ENCODE measurements at regions not wholly inside any gene's neighbourhood (a gene's known extent, or its start where the extent isn't known, plus 50 kb on each side); places are given as distances from the start of the nearest gene placed in this dataset.
"Not testable (repeated sequence)": the region's sequence is repeated elsewhere in the genome, so short reads cannot be mapped to it uniquely, and the experiment has no call there.

DNA sequence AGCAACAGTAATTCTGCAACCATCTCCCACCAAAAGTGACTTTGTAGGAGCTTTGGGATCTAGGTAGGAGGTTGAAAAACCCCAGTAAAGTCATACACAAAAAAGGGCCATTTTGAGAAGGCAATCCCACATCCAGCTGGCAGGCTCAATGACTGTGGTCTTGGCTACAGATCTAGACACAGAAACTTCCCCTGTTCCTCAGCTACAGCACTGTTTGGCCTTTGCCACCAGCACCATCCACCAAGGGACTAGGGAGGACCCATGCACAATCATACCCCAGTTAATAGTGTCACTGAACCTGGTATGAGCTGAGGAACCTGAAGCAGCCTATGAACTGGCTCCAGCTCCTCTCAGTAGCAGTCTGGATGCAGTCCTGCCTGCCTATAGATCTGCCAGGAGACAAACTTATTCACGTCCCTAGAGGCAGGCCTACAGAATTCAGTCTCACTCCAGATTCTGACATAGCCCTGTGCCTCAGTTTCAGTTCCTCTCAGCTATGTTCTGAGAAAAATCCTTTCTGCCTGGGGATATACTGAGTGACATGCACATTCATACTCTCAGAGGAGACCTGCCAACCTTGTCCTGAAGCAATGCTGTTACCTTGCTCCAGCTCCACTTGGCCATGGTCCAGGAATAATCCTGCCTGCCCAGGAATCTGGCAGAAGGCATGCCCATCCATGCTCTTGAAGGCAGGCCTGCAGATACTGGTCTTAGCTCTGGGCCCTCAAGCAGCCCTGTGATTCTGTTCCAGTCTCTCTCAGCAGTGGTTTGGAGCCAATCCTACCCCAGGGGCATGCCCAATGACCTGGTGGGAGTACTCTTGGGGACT is 2048.3 kb upstream of the PCDH20 start:
- DNase-seq (ENCODE audit: low read depth, low spot score) = no peak

DNA sequence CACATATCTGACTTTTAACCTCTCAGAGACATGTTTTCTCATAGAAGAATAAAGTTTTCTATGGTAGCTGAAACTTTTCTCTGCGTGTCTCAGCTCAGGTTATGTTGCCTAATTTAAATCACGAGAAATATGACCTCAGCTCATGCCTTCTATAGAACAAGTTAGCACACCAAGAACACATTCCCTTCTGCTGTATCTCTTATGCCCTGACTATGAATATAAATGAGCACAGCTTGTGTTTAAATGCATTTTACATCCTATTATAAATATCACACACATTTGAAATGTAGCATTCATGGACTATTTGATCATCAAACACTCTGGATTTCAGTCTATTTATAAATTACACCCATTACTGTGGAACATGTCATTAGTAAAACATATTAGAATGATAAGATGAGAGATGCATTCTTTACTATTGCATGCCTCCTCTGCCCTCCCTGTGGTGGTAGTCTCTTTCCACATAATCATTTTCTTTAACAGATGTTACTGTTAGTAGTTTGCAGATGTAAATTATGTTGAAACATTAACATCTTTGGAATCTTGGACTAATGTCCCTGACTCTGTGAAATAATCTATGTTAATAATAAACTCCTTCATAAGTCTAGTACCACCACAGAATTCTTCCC is 2044.9 kb upstream of the PCDH20 start:
- DNase-seq (ENCODE audit: low read depth, low spot score) = no peak

DNA sequence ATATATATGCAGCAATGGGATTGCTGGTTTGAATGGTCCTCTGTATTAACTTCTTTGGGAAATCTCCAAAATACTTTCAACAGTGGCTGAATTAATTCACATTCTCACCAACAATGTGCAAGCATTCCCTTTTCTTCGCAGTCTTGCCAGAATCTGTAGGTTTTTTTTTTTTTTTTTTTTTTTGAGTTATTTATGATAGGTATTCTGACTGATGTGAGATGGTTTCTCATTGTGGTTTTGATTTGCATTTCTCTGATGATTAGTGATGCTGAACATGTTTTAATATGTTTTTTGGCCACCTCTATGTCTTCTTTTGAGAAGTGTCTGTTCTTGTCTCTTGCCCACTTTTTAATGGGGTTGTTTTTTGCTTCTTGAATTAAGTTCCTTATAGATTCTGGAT is 2041.5 kb upstream of the PCDH20 start:
- no peak for DNase-seq (ENCODE audit: low read depth, low spot score)

DNA sequence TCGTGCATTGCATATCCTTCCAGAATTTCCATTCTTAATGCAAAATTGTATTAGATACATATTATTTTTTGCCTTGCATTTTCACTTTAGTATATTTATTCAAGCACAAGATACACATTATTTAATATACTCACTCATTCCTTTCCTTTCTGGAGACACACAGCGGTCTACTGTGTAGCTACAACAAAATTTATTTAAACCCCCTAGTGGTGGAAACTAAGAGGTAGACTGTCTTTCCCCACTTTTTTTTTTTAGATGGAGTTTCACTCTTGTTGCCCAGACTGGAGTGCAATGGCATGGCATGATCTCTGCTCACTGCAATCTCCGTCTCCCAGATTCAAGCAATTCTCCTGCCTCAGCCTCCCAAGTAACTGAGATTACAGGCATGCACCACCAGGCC is 2040.3 kb upstream of the PCDH20 start:
- no peak for DNase-seq (ENCODE audit: low read depth, low spot score)

DNA sequence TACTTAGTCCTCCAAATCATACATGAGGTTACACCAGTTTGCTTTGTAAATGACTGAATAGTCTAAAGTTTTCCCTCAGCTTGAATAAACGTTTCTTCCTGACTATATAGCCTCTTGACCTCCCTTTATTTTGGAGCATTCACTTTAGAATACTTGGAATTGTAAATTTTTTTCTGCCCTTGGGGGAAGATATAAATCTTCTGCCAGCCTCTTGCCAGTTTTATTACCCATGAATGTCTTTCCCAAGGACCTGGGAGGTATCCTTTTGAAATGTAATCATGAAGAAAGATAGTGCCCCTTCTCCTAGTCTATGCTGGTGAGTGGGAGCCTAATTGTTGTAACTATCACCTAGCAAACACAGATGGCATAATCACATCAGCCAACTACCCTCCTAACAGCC is 2033.9 kb upstream of the PCDH20 start:
- DNase-seq (ENCODE audit: low read depth, low spot score) = no peak

DNA sequence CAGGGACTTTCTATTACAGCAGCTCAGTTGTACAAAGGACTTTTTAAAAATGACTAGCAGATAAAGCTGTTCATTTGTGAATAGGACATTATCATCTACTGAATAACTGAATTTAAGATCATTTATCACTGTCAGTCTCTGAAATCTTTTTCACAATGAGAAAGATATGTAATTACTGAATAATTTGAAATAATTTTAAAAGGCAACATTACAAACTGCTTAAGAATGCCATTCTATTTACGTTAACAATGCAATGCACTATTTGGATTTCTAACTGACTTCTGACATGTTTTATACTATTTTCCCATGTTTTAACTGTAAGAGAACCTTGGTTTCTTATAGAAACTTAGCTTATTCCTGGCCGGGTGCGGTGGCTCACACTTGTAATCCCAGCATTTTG is 2033.0 kb upstream of the PCDH20 start:
- no peak for DNase-seq (ENCODE audit: low read depth, low spot score)

DNA sequence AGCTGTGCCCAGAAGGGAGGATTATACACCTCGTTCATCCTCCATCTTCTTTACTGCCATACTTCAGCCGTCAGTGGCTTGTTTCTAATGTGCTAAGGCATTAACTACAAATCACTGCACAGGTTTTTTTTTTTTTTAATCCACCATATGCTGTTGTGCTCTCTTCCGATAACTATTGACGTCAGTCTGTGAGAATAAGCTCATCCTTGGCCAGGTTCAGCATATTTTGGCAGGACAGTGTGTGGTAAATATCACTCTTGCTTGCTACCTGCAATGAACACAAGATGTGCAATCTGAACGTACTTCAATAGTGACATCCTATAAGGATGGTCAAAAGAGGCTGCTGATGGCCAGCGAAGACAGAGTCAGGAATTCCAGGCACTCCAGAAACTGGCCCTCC is 2030.7 kb upstream of the PCDH20 start:
- no peak for DNase-seq (ENCODE audit: low read depth, low spot score)

DNA sequence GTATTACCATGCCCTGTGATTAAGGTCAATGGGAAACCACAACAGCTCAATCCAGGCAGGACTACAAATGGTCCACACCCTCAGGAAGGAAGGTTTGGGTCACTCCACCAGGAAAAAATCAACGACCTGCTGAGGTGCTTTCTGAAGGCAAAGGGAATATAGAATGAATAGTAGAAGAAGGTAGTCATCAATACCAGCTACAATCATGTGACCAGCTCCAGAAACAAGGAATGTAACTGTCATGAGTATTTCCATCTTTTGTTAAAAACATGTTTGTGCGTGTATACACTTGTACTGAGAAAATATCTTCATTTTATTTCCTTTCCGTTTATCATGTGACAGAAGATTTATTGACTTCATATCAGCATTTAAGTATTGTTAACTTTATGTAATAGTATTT is 2028.6 kb upstream of the PCDH20 start:
- DNase-seq (ENCODE audit: low read depth, low spot score) = not testable (repeated sequence)

DNA sequence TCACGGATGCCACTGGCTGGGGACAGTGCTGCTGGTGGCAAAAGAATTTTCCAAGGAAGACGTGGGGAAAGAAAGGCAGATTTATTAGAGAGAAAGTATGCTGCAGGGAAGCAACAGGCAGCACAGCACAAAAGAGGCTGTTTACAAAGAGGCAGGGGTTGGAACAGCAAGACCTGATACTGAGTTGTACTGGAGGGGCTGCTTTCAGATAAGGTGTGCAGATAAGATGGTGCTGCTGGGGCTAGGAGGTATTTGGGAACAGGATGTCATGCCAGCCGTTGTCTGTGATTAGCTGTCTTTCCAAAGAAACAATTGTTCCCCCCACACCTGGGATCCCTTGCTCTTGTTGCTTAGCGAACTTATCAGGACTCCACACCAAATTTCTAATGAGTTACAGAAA is 2023.3 kb upstream of the PCDH20 start:
- no peak for DNase-seq (ENCODE audit: low read depth, low spot score)

DNA sequence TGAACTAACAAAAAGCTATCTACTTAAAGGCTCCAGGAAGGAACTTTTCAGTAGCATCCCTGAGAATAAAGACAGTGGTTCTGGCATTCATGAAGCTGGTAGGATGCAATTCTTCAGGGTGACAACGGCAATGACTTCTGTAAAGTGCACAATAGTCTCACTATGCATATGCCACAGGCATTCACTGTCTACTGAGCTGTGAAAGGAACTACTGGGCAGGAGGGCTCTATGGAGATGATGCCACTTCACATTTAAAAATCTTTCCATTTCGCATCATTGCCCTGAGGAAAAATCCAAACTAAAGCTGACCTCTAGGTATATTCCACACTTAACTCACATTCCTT is 2020.6 kb upstream of the PCDH20 start:
- no peak for DNase-seq (ENCODE audit: low read depth, low spot score)

DNA sequence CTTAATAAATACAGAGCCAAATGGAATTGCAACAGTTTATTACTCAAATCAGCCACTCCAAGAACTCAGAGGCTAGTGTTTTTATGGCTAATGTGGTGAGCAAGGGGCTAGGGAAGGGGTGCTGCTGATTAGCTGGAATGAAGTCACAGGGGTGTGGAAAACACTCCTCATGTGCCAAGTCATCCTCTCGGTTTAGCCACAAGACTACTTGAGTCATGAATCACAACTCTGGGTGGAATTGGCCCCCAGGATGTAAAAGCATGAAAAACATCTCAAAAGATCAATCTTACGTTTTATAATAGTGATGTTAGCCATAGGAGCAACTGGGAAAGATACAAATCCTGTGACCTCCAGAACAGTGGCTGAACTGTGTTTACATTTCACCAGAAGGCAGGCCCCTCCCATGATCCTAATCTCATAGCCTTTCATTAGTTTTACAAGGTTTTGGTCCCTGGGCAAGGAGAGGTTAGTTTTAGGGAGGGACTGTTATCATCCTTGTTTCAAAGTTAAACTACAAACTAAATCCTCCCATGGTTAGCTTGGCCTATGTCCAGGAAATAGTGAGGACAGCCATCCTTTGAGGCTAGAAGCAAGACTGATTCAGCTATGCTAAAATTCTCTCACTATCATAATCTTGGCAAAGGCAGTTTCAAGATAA is 2020.1 kb upstream of the PCDH20 start:
- DNase-seq (ENCODE audit: low read depth, low spot score) = no peak

DNA sequence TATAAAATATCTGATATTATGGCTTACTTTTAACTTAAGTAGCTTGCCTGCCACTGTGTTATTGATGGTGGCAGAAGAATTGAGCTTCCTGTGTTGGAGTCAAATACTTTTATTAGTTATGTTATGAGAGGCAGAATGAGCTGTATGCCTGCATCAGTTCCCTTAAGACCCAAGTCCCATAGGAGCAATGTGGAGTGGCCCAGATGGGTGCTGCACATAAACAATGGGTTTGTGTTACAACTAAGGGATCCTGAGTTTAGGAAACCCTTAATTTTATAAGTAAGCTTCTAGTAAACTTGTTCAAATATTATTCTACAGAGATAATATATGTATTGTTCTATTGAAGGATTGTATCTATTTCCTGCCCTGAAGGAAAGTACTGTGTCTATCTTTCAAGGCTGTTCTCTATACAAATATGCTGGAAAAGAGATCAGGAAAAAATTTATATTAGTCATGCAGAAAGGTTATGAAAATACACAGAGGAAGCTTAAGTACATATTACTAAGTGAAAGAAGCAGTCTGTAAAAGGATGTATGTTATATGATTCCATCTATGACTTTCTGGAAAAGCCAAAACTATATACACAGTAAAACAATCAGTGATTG is 2018.0 kb upstream of the PCDH20 start:
- DNase-seq (ENCODE audit: low read depth, low spot score) = no peak

DNA sequence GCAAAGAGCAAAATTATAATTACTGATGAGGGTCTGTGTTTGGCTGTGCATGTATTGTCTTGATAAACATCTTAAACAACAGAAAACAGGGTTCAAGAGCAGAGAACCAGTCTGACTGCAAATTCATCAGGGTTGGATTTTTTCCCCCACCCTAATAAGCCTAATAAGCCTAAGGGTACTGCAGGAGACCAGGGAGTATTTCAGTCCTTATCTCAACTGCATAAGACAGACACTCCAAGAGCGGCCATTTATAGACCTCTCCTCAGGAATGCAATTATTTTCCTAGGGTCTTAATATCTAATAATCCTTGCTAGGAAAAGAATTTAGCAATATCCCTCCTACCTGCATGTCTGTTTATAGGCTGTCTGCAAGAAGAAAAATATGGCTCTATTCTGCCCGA is 2011.5 kb upstream of the PCDH20 start:
- DNase-seq (ENCODE audit: low read depth, low spot score) = no peak

DNA sequence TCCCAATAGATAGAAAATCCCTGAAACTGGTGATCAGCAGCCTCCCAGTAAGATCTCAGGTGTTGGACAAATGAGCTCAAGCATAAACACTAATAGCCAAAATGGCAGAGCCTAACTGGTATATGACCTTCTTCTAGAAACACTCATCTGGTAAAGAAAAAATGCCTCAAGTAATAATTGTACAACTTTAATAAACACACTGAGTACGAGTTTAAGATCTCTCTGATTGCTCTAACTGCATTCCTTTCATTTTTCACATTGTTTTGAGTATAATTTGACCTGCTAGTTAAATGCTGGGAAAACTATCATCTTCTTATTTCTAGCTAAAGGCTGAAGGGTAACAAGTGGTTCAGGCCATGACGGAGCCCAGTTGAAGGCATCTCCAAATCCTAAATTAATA is 2009.5 kb upstream of the PCDH20 start:
- no peak for DNase-seq (ENCODE audit: low read depth, low spot score)

DNA sequence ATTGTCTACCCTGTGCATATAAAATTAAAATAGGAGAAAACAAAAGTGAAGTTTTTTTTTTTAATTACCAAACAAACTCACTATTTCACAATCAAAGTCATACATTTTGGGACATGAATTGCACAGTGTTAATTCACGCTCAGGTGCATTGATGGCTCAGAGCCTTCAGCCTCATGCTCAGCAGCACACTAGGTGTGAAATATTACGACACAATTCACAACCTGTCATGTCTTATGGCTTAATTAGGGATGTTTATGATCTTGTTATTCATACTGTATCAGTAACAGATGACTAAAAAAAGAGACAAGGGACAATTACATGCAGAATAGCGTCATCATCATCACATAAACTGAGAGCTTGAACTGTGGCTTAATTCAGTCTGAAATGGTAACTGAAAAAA is 2005.5 kb upstream of the PCDH20 start:
- no peak for DNase-seq (ENCODE audit: low read depth, low spot score)

DNA sequence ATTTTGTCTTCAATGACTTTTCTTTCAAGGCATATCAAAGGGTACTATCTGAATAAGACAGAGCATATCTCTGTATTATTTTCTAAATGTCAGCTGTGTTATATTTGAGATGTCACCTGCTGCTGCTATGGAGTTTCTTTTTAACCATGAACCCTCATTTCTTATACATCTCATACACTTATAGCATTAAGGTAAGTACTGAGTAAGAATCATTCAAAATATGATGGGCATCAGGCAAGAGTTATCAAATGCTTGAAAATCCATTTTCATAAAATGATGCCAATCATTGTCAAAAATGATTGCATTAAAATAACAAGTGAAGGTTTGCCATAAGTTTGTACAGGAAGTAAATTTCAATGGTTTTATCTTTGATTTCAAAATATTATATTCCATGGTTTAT is 2005.0 kb upstream of the PCDH20 start:
- no peak for DNase-seq (ENCODE audit: low read depth, low spot score)

DNA sequence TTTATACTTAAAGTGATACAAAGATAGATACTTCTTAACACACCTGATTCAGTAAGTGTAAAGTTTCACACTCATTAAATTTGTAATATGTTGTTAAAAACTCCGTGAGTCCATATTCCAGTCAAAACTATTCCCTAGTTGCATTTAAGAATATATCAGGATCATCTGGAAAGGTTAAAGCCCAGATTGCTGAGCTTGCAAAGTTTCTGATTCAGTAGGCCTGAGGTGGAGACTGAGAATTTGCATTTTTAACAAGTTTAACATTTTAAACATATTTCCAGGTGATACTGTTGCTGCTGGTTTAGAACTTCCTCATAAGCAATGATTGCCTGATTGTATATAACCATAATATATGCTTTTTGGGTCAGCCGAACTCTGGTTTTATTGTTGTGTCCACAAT is 1998.6 kb upstream of the PCDH20 start:
- no peak for DNase-seq (ENCODE audit: low read depth, low spot score)

DNA sequence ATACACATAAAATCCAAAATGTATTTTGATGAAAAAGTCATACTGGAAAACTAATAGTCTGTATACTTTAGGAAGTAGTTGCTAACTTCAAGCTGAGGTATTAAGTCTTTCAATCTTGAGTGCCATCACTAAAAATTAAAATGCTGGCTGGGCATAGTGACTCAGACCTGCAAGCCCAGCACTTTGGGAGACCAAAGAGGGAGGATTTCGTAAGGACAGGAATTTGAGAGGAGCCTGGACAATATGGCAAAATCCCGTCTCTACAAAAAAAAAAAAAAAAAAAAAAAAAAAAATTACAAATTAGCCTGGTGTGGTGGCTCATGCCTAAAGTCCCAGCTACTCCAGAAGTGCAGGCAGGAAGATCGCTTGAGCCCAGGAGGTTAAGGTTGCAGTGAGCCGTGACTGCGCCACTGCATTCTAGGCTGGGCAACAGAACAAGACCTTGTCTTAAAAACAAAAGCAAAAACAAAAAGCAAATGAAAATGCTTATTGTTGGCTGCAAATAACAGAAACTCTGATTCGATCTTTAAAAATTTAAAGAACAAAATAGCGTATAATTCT is 1994.2 kb upstream of the PCDH20 start:
- DNase-seq (ENCODE audit: low read depth, low spot score) = no peak

DNA sequence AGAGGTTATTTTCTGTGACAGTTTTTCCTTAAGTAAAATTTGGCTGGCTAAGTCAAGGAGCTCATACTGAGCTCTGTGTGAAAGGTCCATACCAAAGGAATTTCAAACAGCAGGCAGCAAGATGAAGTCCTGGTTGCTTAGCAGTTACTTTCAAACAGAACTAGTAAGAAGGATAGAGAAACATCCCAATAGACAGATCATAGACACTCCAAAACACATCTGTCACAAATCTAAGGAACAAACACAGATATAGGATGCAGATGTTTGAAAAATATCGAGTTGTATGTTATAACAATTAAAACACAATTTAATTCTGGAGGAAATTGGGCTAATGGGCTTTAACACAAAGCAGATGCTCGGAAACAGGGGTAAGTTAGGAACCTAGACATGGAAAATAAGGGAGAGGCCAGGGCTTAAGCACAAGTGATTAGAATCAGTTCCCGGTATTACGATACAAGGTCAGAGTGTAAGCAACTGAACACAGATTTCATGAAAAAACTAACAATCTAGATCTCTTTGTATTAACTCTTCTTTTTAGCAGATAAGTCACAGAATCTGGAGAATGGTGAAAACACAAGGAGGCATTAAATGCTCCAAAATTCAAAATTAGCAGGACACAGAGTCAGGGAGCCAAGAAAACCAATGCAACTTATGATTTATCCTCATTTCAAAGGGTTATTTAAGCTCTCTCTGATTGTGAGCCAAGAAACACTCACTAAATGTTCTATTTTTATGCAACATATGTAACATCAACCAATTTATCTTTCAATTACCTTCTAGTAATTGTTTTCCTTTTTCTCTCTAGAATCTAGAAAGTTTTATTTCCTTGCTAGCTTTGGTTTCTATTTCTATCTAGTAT is 1992.9 kb upstream of the PCDH20 start:
- no peak for DNase-seq (ENCODE audit: low read depth, low spot score)

DNA sequence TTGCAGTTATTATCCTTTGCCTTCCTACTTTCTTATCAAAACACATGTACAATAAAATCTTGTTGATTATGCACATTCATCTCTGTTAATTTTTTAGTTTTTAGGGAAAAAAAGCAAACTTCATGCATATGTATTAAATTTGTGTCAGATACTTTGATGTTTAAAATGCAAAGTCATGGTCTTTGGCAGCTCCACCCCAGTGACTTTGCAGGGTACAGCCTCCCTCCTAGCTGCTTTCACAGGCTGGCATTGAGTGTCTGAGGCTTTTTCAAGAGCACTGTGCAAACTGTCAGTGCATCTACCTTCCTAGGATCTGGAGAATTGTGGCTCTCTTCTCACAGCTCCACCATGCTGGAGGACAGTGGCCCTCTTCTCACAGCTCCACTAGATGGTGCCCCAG is 1988.1 kb upstream of the PCDH20 start:
- DNase-seq (ENCODE audit: low read depth, low spot score) = no peak

DNA sequence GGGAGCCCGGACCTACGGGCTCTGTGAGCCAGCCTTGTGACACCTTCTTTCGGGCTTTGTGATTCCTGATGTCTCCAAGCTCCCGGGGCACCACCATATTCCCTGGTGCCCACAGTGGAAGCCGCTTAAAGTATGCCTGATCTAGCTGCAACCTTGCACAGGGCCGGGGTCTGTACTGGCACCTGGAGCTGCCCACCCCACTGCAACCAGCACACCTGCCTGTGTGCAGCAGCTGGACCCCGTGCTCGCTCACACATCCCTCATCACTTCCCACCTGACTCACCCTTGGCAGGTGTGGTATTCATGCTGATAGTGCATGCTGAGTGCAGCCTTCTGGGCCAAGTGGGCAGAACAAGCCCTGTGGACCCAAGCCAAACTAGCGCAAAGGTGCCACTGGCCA is 1981.1 kb upstream of the PCDH20 start:
- DNase-seq (ENCODE audit: low read depth, low spot score) = no peak
